Loucy (cell line): ENCODE measurements at regions not wholly inside any gene's neighbourhood (a gene's known extent, or its start where the extent isn't known, plus 50 kb on each side); places are given as distances from the start of the nearest gene placed in this dataset.

Source experiments
- EZH2phosphoT487 ChIP-seq: fragments of 200-600 bp; IDR thresholded peaks from 2 replicates; pipeline ENCODE4 v1.6.1; 2018; ENCODE audit warnings: antibody characterized with exemption, mild to moderate bottlenecking, moderate library complexity, borderline replicate concordance
- TF ChIP-seq, protein P1 (sequence below): fragments of 200-600 bp; sonication (generic); conservative IDR thresholded peaks from 2 replicates; pipeline ENCODE4 v1.5.1; 2014; ENCODE audit warnings: mild to moderate bottlenecking, antibody characterized with exemption, low read length

DNA sequence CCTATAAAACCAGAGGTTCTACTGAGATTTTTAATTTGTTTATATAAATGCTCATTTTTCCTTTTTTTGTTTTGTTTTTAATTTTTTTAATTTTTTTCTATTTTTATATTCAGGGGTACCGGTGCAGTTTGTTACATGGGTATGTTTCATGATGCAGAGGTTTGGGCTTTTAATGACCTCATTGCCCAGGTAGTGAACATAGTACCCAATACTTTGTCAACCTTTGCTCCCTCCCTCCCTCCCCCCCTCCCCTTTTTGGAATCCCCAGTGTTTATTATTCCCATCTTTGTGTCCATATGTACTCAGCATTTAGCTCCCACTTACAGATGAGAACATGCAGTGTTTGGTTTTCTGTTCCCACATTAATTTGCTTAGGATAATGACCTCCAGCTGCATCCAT is 94.4 kb upstream of the NEBL start:
- TF ChIP-seq, protein P1, sequence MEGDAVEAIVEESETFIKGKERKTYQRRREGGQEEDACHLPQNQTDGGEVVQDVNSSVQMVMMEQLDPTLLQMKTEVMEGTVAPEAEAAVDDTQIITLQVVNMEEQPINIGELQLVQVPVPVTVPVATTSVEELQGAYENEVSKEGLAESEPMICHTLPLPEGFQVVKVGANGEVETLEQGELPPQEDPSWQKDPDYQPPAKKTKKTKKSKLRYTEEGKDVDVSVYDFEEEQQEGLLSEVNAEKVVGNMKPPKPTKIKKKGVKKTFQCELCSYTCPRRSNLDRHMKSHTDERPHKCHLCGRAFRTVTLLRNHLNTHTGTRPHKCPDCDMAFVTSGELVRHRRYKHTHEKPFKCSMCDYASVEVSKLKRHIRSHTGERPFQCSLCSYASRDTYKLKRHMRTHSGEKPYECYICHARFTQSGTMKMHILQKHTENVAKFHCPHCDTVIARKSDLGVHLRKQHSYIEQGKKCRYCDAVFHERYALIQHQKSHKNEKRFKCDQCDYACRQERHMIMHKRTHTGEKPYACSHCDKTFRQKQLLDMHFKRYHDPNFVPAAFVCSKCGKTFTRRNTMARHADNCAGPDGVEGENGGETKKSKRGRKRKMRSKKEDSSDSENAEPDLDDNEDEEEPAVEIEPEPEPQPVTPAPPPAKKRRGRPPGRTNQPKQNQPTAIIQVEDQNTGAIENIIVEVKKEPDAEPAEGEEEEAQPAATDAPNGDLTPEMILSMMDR = no peak
- no peak for TF ChIP-seq EZH2phosphoT487
